H9 (cell line): ENCODE measurements at regions not wholly inside any gene's neighbourhood (a gene's known extent, or its start where the extent isn't known, plus 50 kb on each side); places are given as distances from the start of the nearest gene placed in this dataset.

Source experiments
- DNase-seq: peaks from one replicate; pipeline ENCODE4 v3.0.0-alpha.2; 2017
- H2AFZ ChIP-seq: one replicate; pipeline ENCODE4 v1.6.1; 2013; ENCODE audit warnings: mild to moderate bottlenecking, low read length, control low read depth, moderate library complexity
- H2AK5ac ChIP-seq: 2 replicates; pipeline ENCODE4 v1.6.1; 2013; ENCODE audit warnings: low read length, control low read depth, mixed read lengths; ENCODE audit not compliant: insufficient read length
- H2BK120ac ChIP-seq: one replicate; pipeline ENCODE4 v1.6.1; 2013; ENCODE audit warnings: low read depth, mild to moderate bottlenecking, low read length, control low read depth, inconsistent platforms; ENCODE audit not compliant: poor library complexity, severe bottlenecking
- H2BK12ac ChIP-seq: 2 replicates; pipeline ENCODE4 v1.6.1; 2013; ENCODE audit warnings: low read length, control low read depth, mixed read lengths, low read depth; ENCODE audit not compliant: insufficient read length
- H2BK15ac ChIP-seq: 2 replicates; pipeline ENCODE4 v1.6.1; 2013; ENCODE audit warnings: low read depth, low read length, control low read depth
- H2BK20ac ChIP-seq: one replicate; pipeline ENCODE4 v1.6.1; 2013; ENCODE audit warnings: low read depth, mild to moderate bottlenecking, low read length, control low read depth, inconsistent platforms; ENCODE audit not compliant: poor library complexity, severe bottlenecking
- H2BK5ac ChIP-seq: 2 replicates; pipeline ENCODE4 v1.6.1; 2013; ENCODE audit warnings: low read length, control low read depth, mixed read lengths; ENCODE audit not compliant: insufficient read length
- H3K14ac ChIP-seq: 2 replicates; pipeline ENCODE4 v1.6.1; 2013; ENCODE audit warnings: low read length, control low read depth; ENCODE audit not compliant: insufficient read depth
- H3K18ac ChIP-seq: 2 replicates; pipeline ENCODE4 v1.6.1; 2013; ENCODE audit warnings: low read depth, mild to moderate bottlenecking, mixed read lengths, low read length, control low read depth; ENCODE audit not compliant: insufficient read length
- H3K23ac ChIP-seq: 2 replicates; pipeline ENCODE4 v1.6.1; 2013; ENCODE audit warnings: low read length, control low read depth, mixed read lengths, low read depth; ENCODE audit not compliant: insufficient read length
- H3K23me2 ChIP-seq: 2 replicates; pipeline ENCODE4 v1.6.1; 2013; ENCODE audit warnings: low read depth, mild to moderate bottlenecking, mixed read lengths, low read length, control low read depth; ENCODE audit not compliant: insufficient read length, poor library complexity, severe bottlenecking
- H3K27ac ChIP-seq: 2 replicates; pipeline ENCODE4 v1.5.1; 2013; ENCODE audit warnings: low read length, control low read depth, mixed read lengths, low read depth; ENCODE audit not compliant: insufficient read length
- H3K27me3 ChIP-seq: 2 replicates; pipeline ENCODE4 v1.6.1; 2013; ENCODE audit warnings: low read length, control low read depth, inconsistent platforms; ENCODE audit not compliant: insufficient read depth
- H3K4ac ChIP-seq: 2 replicates; pipeline ENCODE4 v1.6.1; 2013; ENCODE audit warnings: low read depth, mild to moderate bottlenecking, control low read depth, inconsistent platforms, low read length, moderate library complexity
- H3K4me1 ChIP-seq: 2 replicates; pipeline ENCODE4 v1.6.1; 2013; ENCODE audit warnings: low read length, control low read depth, inconsistent platforms; ENCODE audit not compliant: insufficient read depth
- H3K4me2 ChIP-seq: 2 replicates; pipeline ENCODE4 v1.6.1; 2013; ENCODE audit warnings: low read length, control low read depth, mixed read lengths; ENCODE audit not compliant: insufficient read length, insufficient read depth
- H3K56ac ChIP-seq: 2 replicates; pipeline ENCODE4 v1.6.1; 2013; ENCODE audit warnings: low read depth, mild to moderate bottlenecking, mixed read lengths, low read length, control low read depth; ENCODE audit not compliant: insufficient read length
- H3K79me1 ChIP-seq: 2 replicates; pipeline ENCODE4 v1.6.1; 2013; ENCODE audit warnings: low read depth, mild to moderate bottlenecking, moderate library complexity, low read length, control low read depth, inconsistent platforms; ENCODE audit not compliant: insufficient read depth, poor library complexity, severe bottlenecking
- H3K79me2 ChIP-seq: 2 replicates; pipeline ENCODE4 v1.6.1; 2013; ENCODE audit warnings: low read length, control low read depth, inconsistent platforms; ENCODE audit not compliant: insufficient read depth
- H3K9ac ChIP-seq: 2 replicates; pipeline ENCODE4 v1.6.1; 2013; ENCODE audit warnings: low read length, control low read depth, mixed read lengths; ENCODE audit not compliant: insufficient read length; ENCODE audit errors: extremely low read depth
- H3K9me3 ChIP-seq: one replicate; pipeline ENCODE4 v1.6.1; 2013; ENCODE audit warnings: low read depth, low read length, inconsistent platforms; ENCODE audit not compliant: control insufficient read depth
- H3T11ph ChIP-seq: one replicate; pipeline ENCODE4 v1.6.1; 2013; ENCODE audit warnings: mild to moderate bottlenecking, low read length, control low read depth, inconsistent platforms
- H4K20me1 ChIP-seq: one replicate; pipeline ENCODE4 v1.6.1; 2013; ENCODE audit not compliant: control insufficient read depth, insufficient read length, insufficient read depth
- H4K5ac ChIP-seq: 2 replicates; pipeline ENCODE4 v1.6.1; 2013; ENCODE audit warnings: low read depth, mild to moderate bottlenecking, mixed read lengths, low read length, control low read depth; ENCODE audit not compliant: insufficient read length
- H4K8ac ChIP-seq: replicated peaks from 2 replicates; pipeline ENCODE4 v1.6.1; 2013; ENCODE audit warnings: low read length, control low read depth, mixed read lengths, low read depth; ENCODE audit not compliant: insufficient read length
- H4K91ac ChIP-seq: 2 replicates; pipeline ENCODE4 v1.6.1; 2013; ENCODE audit warnings: low read depth, mild to moderate bottlenecking, moderate library complexity, mixed read lengths, low read length, control low read depth; ENCODE audit not compliant: insufficient read length
- H3K27ac Mint-ChIP-seq, 3 experiments: 2 replicates in 2 of 3; 3 replicates in 1 of 3; pipeline ENCODE4 v1.8.0; 2020 to 2021; ENCODE audit warnings: mixed read lengths in 3 of 3, mild to moderate bottlenecking in 1 of 3, moderate library complexity in 1 of 3
- H3K27me3 Mint-ChIP-seq: 2 replicates; pipeline ENCODE4 v1.8.0; 2021; ENCODE audit warnings: low read depth, mild to moderate bottlenecking, moderate library complexity, mixed read lengths
- H3K36me3 Mint-ChIP-seq, 3 experiments: 2 replicates in 2 of 3; 3 replicates in 1 of 3; pipeline ENCODE4 v1.8.0; 2020 to 2021; ENCODE audit warnings: low read depth in 3 of 3, mixed read lengths in 3 of 3; ENCODE audit not compliant: insufficient read depth in 1 of 3
- H3K4me1 Mint-ChIP-seq, 2 experiments: 2 replicates each; pipeline ENCODE4 v1.8.0; 2020; ENCODE audit warnings: mixed read lengths in 2 of 2
- H3K4me3 Mint-ChIP-seq, 2 experiments: 2 replicates in 1 of 2; 3 replicates in 1 of 2; pipeline ENCODE4 v1.8.0; 2020 to 2021; ENCODE audit warnings: mild to moderate bottlenecking in 2 of 2, mixed read lengths in 2 of 2, moderate library complexity in 1 of 2
- H3K9me3 Mint-ChIP-seq, 2 experiments: 2 replicates in 1 of 2; 3 replicates in 1 of 2; pipeline ENCODE4 v1.8.0; 2020; ENCODE audit warnings: mild to moderate bottlenecking in 2 of 2, mixed read lengths in 2 of 2, moderate library complexity in 1 of 2
- WGBS: extraction: QIAGEN DNeasy Blood & Tissue Kit; methylation state at CpG from one replicate; pipeline ENCODE4 v1.1.7; 2013; ENCODE audit warnings: missing lambda C conversion rate, low lambda C conversion rate, mixed read lengths; ENCODE audit not compliant: insufficient read length; ENCODE audit errors: extremely low coverage; 5-methylcytosine and 5-hydroxymethylcytosine counted together
- TF ChIP-seq, protein P1 (sequence below): fragments of 200-600 bp; sonication (generic); conservative IDR thresholded peaks from 3 replicates; pipeline ENCODE4 v1.8.0; 2021; ENCODE audit warnings: antibody characterized with exemption, mild to moderate bottlenecking

DNA sequence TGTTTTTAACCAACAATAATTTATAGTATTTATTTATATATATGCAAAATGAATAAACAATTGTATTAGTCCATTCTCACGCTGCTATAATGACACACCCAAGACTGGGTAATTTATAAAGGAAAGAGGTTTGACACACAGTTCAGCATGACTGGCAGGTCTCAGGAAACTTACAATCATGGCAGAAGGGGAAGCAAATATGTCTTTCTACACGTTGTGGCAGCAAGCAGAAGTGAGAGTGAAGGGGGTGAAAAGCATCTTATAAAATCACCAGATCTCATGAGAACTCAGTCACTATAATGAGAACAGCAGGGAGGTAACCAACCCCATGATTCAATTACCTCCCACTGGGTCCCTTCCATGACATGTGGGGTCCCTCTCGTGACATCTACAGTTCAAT lies 162.8 kb upstream of the SLITRK3 start:
- Mint-ChIP-seq H3K4me3 (no peak overlapping the region), H3K9me3 (no peaks in the 10 kb centered on the region), H3K27me3 (no peaks in the 10 kb centered on the region), H3K27ac (no peak overlapping the region), H3K36me3 (no peaks in the 10 kb centered on the region), H3K4me1 (no peaks in the 10 kb centered on the region)
- Histone ChIP-seq H2BK15ac (no peak overlapping the region), H3K23ac (no peak overlapping the region), H2BK20ac (no peak overlapping the region), H3K27ac (no peak overlapping the region), H3T11ph (no peak overlapping the region), H3K18ac (no peak overlapping the region), H3K4me2 (no peak overlapping the region), H3K4ac (no peak overlapping the region), H3K4me1 (no peaks in the 10 kb centered on the region), H2BK5ac (no peak overlapping the region), H3K9ac (no peak overlapping the region), H3K14ac (no peak overlapping the region), H4K91ac (no peak overlapping the region), H3K79me1 (no peaks in the 10 kb centered on the region), H3K79me2 (no peaks in the 10 kb centered on the region), H4K5ac (no peak overlapping the region), H3K9me3 (no peaks in the 10 kb centered on the region), H3K56ac (no peak overlapping the region), H2BK12ac (no peak overlapping the region), H4K8ac (no peak overlapping the region), H2AFZ (no peak overlapping the region), H4K20me1 (no peaks in the 10 kb centered on the region), H3K27me3 (no peaks in the 10 kb centered on the region), H3K23me2 (no peaks in the 10 kb centered on the region), H2AK5ac (no peak overlapping the region), H2BK120ac (no peak overlapping the region)
- no CpG with 5 or more reads among the region's 3 CpGs for WGBS
- DNase-seq: no peak
- TF ChIP-seq, protein P1, sequence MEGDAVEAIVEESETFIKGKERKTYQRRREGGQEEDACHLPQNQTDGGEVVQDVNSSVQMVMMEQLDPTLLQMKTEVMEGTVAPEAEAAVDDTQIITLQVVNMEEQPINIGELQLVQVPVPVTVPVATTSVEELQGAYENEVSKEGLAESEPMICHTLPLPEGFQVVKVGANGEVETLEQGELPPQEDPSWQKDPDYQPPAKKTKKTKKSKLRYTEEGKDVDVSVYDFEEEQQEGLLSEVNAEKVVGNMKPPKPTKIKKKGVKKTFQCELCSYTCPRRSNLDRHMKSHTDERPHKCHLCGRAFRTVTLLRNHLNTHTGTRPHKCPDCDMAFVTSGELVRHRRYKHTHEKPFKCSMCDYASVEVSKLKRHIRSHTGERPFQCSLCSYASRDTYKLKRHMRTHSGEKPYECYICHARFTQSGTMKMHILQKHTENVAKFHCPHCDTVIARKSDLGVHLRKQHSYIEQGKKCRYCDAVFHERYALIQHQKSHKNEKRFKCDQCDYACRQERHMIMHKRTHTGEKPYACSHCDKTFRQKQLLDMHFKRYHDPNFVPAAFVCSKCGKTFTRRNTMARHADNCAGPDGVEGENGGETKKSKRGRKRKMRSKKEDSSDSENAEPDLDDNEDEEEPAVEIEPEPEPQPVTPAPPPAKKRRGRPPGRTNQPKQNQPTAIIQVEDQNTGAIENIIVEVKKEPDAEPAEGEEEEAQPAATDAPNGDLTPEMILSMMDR: no peak
